GM12865 (cell line): ENCODE measurements at regions not wholly inside any gene's neighbourhood (a gene's known extent, or its start where the extent isn't known, plus 50 kb on each side); places are given as distances from the start of the nearest gene placed in this dataset.

ENCODE experiments used
- DNase-seq: peaks from one replicate; pipeline ENCODE4 v3.0.0; 2010; ENCODE audit warnings: low read depth
- H3K4me3 ChIP-seq: 2 replicates; pipeline ENCODE4 v1.5.1; 2011; ENCODE audit warnings: mild to moderate bottlenecking, low read depth, low read length, control low read depth
- TF ChIP-seq, protein P1 (sequence below): IDR thresholded peaks from 2 replicates; pipeline ENCODE4 v1.5.1; 2011; ENCODE audit warnings: low read length, control low read depth, low read depth, inconsistent platforms; ENCODE audit not compliant: insufficient read depth; ENCODE audit errors: missing control alignments

DNA sequence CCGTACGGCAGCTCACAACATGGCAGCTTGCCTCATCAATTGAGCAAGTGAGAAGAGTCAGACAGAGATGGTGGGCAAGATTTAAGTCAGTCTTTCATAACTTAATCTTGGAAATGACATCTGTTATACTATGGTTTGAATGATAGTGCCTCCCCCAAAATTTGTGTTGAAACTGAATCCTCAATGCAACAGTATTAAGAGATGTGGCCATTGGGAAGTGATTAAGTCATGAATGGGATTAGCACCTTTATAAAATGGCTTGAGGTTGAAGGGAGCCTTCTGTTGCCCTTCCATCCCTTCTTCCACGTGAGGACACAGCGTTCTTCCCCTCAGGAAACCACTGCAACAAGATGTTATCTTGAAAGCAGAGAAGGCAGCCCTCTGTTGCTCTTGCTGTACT, 124.2 kb downstream of the C12orf75 start:
- no peak for DNase-seq
- TF ChIP-seq, protein P1, sequence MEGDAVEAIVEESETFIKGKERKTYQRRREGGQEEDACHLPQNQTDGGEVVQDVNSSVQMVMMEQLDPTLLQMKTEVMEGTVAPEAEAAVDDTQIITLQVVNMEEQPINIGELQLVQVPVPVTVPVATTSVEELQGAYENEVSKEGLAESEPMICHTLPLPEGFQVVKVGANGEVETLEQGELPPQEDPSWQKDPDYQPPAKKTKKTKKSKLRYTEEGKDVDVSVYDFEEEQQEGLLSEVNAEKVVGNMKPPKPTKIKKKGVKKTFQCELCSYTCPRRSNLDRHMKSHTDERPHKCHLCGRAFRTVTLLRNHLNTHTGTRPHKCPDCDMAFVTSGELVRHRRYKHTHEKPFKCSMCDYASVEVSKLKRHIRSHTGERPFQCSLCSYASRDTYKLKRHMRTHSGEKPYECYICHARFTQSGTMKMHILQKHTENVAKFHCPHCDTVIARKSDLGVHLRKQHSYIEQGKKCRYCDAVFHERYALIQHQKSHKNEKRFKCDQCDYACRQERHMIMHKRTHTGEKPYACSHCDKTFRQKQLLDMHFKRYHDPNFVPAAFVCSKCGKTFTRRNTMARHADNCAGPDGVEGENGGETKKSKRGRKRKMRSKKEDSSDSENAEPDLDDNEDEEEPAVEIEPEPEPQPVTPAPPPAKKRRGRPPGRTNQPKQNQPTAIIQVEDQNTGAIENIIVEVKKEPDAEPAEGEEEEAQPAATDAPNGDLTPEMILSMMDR, result no peak
- H3K4me3 ChIP-seq, result no peak overlapping the region

DNA sequence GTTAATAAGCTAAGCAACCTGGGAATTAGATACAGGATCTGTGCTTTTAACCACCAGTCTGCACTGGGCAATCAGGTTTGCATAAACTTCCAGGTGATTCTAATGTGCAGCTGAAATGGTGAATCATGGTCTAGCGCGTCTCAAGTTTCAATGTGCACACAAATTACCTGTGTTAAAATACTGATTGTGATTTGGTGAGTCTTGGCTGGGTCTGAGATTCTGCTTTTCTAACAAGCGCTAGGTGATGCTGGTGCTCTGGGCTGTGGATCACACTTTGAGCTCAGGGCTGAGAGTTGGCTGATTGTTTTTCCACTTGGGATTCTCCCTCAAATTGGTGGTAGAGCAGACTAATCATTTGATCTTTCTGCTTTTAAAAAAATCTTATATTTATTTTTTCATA, 124.8 kb downstream of the C12orf75 start:
- no peak for DNase-seq
- H3K4me3 ChIP-seq, result no peak overlapping the region
- TF ChIP-seq, protein P1, result no peak

DNA sequence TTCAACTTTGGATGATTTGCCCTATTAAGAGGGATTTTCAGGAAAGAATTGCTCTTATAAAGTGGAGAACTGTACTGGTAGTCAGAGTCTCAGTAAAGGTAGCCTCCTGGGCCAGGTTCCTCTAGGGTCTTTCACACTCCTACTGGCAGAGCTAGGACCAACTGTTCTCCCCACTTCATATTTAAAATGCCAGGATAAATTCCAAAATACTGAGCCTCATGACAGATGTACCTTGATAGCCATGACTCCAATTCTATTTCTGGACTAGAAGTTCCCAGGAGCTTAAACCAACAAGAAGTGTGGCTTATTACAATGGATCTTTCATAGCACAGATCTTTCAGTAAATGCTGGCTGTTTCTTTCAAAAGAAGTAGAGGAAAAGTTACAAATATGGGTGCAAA, 126.5 kb downstream of the C12orf75 start:
- TF ChIP-seq, protein P1, result no peak

DNA sequence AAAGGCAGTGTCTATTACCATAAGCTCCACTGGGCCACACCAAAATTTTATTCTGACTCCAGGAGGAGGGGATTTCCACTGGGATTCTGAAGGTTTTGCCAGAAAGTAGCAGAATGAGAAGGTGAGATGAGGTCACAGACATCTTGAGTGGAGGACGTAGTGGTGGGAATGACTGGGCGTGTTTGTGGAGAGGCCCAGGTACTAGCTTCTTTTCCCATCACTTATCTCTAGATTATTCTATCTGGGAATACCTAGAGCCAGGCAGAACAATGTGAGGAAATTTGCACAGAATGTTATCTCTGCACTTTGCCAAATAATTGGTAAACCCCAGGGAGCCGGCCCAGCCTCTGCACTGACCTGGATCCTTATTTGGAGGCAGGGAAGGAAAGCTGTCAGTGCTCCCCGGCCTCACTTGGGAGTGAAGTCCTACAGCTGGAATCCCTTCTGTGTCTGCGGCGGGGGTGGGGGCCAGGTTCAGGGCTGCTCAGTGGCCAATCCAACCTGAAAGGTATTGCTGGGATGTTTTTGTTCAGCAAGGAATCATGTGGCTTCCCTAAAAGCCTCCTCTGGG, 129.4 kb downstream of the C12orf75 start:
- TF ChIP-seq, protein P1, result no peak
- peak; percentile 10 for DNase-seq
- no peak overlapping the region for H3K4me3 ChIP-seq

More for the DNA sequence above, 126.5 kb downstream of the C12orf75 start:
- DNase-seq, result no peak
- H3K4me3 ChIP-seq, result no peak overlapping the region

DNA sequence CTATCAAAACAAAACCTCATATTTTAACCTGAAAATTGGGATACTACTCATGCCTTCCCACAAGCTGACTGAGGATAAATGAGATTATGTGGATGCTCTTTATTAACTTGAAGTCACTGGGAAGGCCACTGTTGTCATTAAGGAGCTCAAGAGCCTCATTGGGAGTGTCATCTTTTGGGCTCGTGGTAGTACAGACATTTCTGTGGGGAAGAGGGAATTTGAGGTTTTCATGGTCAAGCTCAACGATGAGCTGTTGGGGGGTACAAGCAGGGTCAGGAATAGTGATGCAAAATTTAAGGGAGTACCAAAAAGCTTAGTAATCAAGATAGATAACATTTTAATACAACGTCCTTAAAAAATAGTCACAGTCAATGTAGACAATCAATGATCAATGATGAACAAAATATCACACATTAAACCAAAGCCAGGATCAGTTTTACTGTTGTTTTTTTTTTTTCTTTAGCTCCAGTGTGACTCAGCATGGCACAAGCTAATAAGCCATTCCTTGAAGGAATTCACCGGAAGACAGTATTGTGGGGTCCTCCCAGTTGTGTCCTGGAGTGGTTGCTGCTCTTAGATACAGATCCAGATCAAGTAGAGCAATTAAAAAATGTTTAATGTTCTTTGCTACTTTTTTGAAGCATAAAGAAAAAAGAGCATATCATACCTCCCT, 130.9 kb downstream of the C12orf75 start:
- TF ChIP-seq, protein P1, result no peak
- H3K4me3 ChIP-seq, result no peak overlapping the region
- DNase-seq, result no peak

DNA sequence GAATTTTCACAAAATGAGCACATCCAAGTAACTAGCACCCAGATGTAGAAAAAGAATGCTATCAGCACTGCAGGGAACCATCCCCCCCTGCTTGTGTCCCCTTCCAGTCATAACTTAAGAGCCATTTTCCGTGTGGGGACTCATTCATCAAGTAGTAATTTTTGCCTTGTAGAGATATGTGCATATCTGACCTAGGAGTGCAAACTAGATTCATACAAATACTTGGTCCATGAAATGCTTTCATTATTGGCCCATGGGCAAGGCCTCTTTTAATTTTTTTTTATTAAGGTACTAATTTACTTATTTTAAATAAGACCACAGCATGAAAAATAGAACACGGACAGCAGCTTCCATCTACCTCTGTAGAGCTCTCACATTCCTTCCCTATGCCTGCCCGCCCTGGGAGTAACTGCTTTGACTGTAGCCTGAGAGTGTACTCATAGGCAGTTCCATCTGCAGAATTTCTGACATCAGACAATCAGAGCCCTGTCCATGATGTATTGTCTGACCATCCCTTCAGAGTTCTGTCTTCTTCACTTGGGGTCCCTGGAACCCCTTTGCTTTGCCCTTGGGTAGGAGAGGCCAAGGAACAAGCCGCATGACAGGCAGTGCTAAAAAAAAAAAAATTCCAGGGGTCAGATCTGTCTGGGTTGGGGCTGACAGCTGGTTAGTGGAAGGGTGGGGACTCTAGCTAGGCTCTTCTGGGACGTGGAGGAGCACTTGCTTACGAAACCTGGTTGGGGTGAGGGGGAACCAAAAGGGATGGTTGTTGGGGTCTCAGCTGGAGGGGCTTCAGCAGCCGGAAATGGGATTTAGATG, 131.7 kb downstream of the C12orf75 start:
- no peak for DNase-seq
- no peak overlapping the region for H3K4me3 ChIP-seq

More for the DNA sequence above, 131.7 kb downstream of the C12orf75 start:
- TF ChIP-seq, protein P1, result no peak
